ENCODE measurements at regions not wholly inside any gene's neighbourhood (a gene's known extent, or its start where the extent isn't known, plus 50 kb on each side); places are given as distances from the start of the nearest gene placed in this dataset.

DNA sequence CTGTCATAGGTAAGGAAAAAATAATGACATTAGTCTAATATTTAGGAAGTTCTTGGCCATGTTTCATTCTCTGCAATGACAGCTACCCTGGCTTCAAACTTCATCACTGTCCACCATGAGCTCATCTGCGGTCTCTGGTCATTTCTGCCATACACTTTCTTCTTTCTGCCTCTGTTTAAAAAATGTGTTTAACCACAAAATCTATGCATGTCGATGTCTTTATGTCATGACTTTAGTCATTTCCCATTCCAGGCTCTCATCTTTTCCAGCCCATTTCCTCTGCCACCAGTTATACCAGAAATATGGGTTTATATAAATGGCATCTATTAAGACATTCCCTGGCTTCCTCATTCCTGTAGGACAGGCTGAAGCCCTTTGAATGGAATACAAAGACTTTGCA lies 68.5 kb upstream of the DUSP10 start:
- DNase-seq (ENCODE audit: low read depth, low spot score) = peak; percentile 81
- TF ChIP-seq, protein P1, sequence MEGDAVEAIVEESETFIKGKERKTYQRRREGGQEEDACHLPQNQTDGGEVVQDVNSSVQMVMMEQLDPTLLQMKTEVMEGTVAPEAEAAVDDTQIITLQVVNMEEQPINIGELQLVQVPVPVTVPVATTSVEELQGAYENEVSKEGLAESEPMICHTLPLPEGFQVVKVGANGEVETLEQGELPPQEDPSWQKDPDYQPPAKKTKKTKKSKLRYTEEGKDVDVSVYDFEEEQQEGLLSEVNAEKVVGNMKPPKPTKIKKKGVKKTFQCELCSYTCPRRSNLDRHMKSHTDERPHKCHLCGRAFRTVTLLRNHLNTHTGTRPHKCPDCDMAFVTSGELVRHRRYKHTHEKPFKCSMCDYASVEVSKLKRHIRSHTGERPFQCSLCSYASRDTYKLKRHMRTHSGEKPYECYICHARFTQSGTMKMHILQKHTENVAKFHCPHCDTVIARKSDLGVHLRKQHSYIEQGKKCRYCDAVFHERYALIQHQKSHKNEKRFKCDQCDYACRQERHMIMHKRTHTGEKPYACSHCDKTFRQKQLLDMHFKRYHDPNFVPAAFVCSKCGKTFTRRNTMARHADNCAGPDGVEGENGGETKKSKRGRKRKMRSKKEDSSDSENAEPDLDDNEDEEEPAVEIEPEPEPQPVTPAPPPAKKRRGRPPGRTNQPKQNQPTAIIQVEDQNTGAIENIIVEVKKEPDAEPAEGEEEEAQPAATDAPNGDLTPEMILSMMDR (IDR thresholded peaks at IDR 0.05; ENCODE audit: low read depth, low read length) = no peak
- no peak overlapping the region for H3K4me3 ChIP-seq (ENCODE audit: low read depth, low read length)
- in situ Hi-C loops (cut with HindIII; ENCODE audit: low sequenced_read_pairs) = no loop called here

GRCh38 chr1:221809091-221810029 lies 67.5 kb upstream of the DUSP10 start:
- in situ Hi-C loops (cut with HindIII; ENCODE audit: low sequenced_read_pairs) = no loop called here
- DNase-seq (ENCODE audit: low read depth, low spot score) = peak; percentile 31
- TF ChIP-seq, protein P1 (IDR thresholded peaks at IDR 0.05; ENCODE audit: low read depth, low read length) = no peak
- no peak overlapping the region for H3K4me3 ChIP-seq (ENCODE audit: low read depth, low read length)

DNA sequence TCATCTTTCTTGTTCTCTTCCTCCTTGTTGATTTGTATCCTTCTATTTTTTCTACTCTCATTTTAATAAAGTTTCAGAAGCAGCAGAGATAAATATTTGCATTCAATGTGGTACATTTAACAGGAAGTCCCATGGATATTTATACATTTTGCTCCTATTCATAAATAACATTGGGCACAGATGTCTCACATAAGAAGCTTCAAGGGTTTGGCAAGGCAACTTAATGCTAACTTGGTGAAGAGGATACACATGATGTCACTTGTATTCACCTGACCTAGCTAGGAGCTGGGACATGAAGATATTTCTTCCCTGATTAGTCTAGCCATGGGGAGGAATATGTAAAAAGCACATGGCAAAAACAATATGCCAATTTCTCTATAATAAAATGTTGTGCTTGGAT lies 65.1 kb upstream of the DUSP10 start:
- in situ Hi-C loops (cut with HindIII; ENCODE audit: low sequenced_read_pairs) = no loop called here
- TF ChIP-seq, protein P1 (IDR thresholded peaks at IDR 0.05; ENCODE audit: low read depth, low read length) = no peak
- no peak for DNase-seq (ENCODE audit: low read depth, low spot score)
- no peak overlapping the region for H3K4me3 ChIP-seq (ENCODE audit: low read depth, low read length)

DNA sequence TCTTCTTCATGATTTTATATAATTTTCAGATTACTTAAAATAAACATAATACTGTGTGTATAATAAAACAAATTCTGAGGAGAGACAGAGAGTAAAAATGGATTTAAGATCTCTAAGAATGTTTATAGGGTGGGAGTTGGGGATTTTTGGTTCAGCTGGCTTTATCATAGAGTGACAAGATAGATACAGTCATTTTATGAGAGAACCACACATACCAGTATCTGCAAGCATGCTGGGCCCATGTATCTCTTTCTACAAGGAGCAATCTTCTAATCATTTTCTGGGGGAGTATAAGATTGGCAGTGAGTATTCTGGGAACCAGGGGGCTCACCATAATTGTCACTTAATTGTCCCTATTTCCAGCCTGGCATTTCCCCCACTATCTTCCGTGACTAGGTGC lies 64.3 kb upstream of the DUSP10 start:
- TF ChIP-seq, protein P1 (IDR thresholded peaks at IDR 0.05; ENCODE audit: low read depth, low read length) = no peak
- no peak overlapping the region for H3K4me3 ChIP-seq (ENCODE audit: low read depth, low read length)
- no peak for DNase-seq (ENCODE audit: low read depth, low spot score)
- in situ Hi-C loops (cut with HindIII; ENCODE audit: low sequenced_read_pairs) = no loop called here

DNA sequence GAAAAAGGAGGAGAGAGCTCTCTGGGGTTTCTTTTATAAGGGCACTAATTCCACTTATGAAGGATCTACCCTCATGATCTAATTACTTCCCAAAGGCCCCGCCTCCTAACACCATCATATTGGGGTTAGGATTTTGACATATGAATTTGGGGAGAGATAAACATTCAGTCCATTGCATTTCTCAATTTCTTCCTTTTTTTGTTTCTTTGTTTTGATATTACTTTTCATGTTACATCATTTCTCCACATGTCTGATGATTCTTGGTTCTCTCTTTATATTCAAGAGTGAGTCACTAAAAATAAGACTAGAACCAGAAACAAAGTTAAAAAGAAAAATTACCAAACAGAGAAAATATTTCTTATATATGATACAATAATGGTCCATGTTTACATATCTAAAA lies 63.2 kb upstream of the DUSP10 start:
- in situ Hi-C loops (cut with HindIII; ENCODE audit: low sequenced_read_pairs) = no loop called here
- TF ChIP-seq, protein P1 (IDR thresholded peaks at IDR 0.05; ENCODE audit: low read depth, low read length) = no peak
- no peak overlapping the region for H3K4me3 ChIP-seq (ENCODE audit: low read depth, low read length)

GRCh38 chr1:221804303-221804702 lies 62.4 kb upstream of the DUSP10 start:
- in situ Hi-C loops (cut with HindIII; ENCODE audit: low sequenced_read_pairs) = no loop called here
- DNase-seq (ENCODE audit: low read depth, low spot score) = no peak
- no peak overlapping the region for H3K4me3 ChIP-seq (ENCODE audit: low read depth, low read length)

More for the DNA sequence above, 63.2 kb upstream of the DUSP10 start:
- no peak for DNase-seq (ENCODE audit: low read depth, low spot score)

More at GRCh38 chr1:221804303-221804702, 62.4 kb upstream of the DUSP10 start:
- TF ChIP-seq, protein P1 (IDR thresholded peaks at IDR 0.05; ENCODE audit: low read depth, low read length) = no peak

Data from astrocyte of the spinal cord (primary cell).